Vagina (tissue), 2 donors: ENCODE measurements at regions not wholly inside any gene's neighbourhood (a gene's known extent, or its start where the extent isn't known, plus 50 kb on each side); places are given as distances from the start of the nearest gene placed in this dataset.

Source experiments
- POLR2A ChIP-seq, 2 donors: fragments of 450-650 bp; IDR thresholded peaks; one replicate each; pipeline ENCODE4 v1.6.1; 2017; ENCODE audit warnings: antibody characterized with exemption in 2 of 2, mild to moderate bottlenecking in 2 of 2, moderate library complexity in 2 of 2
- POLR2AphosphoS5 ChIP-seq, 2 donors: sonication (generic); formaldehyde crosslinking; IDR thresholded peaks; one replicate each; pipeline ENCODE4 v1.9.0; 2017; ENCODE audit warnings: antibody characterized with exemption in 2 of 2, mild to moderate bottlenecking in 2 of 2, low read depth in 1 of 2; ENCODE audit not compliant: insufficient read depth in 1 of 2
- TF ChIP-seq, protein P1 (sequence below), 3 experiments: fragments of 450-650 bp in 2 of 3; fragments of 200-600 bp in 1 of 3; sonication (generic) in 1 of 3; IDR thresholded peaks; one replicate each; pipeline ENCODE4 v1.5.1; 2017 to 2019; ENCODE audit warnings: antibody characterized with exemption in 3 of 3, mild to moderate bottlenecking in 2 of 3, moderate library complexity in 2 of 3

DNA sequence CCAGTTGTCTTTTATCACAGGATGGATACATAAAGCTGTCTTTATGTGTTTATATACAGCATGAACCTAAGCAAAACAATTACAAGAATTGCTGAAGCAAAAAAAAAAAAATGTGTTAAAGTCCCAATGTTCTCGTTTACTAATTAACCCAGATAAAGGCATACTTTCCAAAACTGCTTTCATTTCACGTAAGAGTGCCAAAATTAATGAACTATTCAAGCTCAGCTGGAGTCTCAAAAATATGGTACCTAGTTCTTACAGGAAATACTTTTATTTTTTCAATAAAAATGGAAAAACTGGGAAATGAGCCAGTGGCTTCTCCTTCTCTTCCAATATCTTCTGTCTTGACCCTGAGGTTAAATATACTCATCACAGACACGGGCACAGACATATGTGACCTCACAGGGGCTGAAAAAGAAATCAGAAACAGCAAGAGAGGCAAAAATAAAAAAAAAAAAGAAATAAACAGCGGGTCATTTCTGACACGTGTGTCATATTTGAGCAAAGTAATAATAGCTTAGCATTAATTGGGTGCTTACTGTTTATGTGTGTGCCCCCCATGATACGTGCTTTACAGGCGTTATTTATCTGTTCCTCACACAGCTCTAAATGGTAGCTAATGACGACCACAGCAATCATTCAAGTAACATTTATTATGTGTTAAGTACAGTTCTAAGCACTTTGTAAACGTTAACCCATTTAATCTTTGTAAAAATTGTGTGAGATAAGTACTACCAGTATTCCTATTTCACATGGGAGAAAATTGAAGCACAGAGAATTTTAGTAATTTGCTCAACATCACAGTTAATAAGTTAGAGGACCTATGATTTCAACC is 158.0 kb upstream of the MMADHC start:
- TF ChIP-seq, protein P1, sequence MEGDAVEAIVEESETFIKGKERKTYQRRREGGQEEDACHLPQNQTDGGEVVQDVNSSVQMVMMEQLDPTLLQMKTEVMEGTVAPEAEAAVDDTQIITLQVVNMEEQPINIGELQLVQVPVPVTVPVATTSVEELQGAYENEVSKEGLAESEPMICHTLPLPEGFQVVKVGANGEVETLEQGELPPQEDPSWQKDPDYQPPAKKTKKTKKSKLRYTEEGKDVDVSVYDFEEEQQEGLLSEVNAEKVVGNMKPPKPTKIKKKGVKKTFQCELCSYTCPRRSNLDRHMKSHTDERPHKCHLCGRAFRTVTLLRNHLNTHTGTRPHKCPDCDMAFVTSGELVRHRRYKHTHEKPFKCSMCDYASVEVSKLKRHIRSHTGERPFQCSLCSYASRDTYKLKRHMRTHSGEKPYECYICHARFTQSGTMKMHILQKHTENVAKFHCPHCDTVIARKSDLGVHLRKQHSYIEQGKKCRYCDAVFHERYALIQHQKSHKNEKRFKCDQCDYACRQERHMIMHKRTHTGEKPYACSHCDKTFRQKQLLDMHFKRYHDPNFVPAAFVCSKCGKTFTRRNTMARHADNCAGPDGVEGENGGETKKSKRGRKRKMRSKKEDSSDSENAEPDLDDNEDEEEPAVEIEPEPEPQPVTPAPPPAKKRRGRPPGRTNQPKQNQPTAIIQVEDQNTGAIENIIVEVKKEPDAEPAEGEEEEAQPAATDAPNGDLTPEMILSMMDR (IDR thresholded peaks at IDR 0.05) = no peak
- TF ChIP-seq POLR2A (IDR thresholded peaks at IDR 0.05) = no peak
- TF ChIP-seq POLR2AphosphoS5 (IDR thresholded peaks at IDR 0.05; ENCODE audit: insufficient read depth in 1 of 2, low read depth in 1 of 2) = no peak
